ENCODE measurements at regions not wholly inside any gene's neighbourhood (a gene's known extent, or its start where the extent isn't known, plus 50 kb on each side); places are given as distances from the start of the nearest gene placed in this dataset.

GRCh38 chr13:74338341-74338740 is 204.1 kb upstream of the KLF12 start:
- DNase-seq (ENCODE audit: extremely low spot score), result no peak
- CTCF ChIA-PET, result no interaction called here
- no peak for TF ChIP-seq CTCF (IDR thresholded peaks at IDR 0.05; ENCODE audit: control extremely low read depth, extremely low read depth, low read depth, missing control alignments)
- POLR2A ChIA-PET, result no interaction called here

DNA sequence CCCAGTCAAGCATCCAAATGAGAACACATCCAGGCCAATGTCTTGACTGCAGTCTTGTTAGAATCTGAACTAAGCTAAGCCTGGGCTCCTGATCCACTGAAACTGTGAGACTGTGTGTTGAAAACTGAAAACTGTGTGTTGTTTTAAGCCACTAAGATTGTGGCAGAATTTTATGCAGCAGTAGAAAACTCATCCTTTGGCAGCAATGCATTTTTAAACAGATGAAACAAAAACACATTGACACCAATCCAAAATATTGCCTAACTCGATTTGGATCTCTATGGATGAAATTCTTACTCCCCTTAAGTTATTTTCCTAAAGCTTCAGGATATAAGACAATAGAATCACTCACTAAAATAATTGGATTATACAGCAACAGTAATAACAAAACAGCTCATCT is 202.3 kb upstream of the KLF12 start:
- DNase-seq (ENCODE audit: extremely low spot score), result no peak

DNA sequence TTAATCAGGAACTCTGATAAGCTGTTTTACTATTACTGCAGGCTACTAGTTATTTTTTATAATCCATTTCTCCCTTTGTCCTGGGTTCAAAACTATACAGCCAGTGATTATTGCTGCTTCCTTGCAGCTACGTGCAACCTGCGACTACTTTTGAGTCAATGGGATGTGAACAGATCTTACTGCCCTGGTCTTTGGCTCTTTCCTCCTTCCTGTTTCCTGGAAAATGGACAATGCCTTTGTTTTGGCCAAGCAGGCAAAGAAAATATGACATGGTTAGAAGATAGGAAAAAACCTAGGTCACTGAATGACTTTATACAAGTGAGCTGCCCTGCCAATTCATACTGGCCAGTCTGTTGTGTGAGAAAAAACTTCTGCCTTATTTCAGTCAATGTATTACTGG is 201.2 kb upstream of the KLF12 start:
- no peak for DNase-seq (ENCODE audit: extremely low spot score)
- ChIA-PET CTCF (no interaction called here), POLR2A (no interaction called here)
- TF ChIP-seq CTCF (IDR thresholded peaks at IDR 0.05; ENCODE audit: control extremely low read depth, extremely low read depth, low read depth, missing control alignments), result no peak

More for the DNA sequence above, 202.3 kb upstream of the KLF12 start:
- ChIA-PET POLR2A (no interaction called here), CTCF (interaction anchor here (0.9 to 1.4 kb wide), 3 partner anchors 10 to 14 kb away, joined by 3 to 4 read pairs (median 3); no protein-coding TSS in a partner anchor)
- no peak for TF ChIP-seq CTCF (IDR thresholded peaks at IDR 0.05; ENCODE audit: control extremely low read depth, extremely low read depth, low read depth, missing control alignments)

DNA sequence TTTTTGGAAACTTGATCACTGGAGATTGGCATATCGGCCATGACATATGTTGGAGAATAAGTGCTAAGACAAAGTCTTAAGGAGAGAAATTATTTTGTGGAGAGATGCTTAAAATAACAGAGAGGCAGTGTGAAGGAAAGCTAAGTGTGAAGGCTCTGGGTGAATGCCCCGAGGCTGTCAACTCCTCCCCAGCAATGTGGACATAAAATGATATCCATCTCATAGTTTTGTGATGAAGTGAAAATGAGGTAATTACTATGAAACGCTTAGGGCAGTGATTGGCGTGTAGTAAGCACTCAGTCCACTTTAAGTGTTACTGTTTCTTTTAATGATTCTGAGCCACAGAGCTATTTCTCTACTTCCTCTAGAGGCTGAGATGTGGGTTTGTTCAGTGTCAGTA is 195.8 kb upstream of the KLF12 start:
- DNase-seq (ENCODE audit: extremely low spot score), result no peak
- POLR2A ChIA-PET, result no interaction called here
- CTCF ChIA-PET, result interaction anchor here (1.1 to 1.6 kb wide), 3 partner anchors 9 to 16 kb away, joined by 3 to 5 read pairs (median 4); no protein-coding TSS in a partner anchor
- no peak for TF ChIP-seq CTCF (IDR thresholded peaks at IDR 0.05; ENCODE audit: control extremely low read depth, extremely low read depth, low read depth, missing control alignments)

GRCh38 chr13:74325106-74325505 is 190.9 kb upstream of the KLF12 start:
- no peak for DNase-seq (ENCODE audit: extremely low spot score)
- TF ChIP-seq CTCF (IDR thresholded peaks at IDR 0.05; ENCODE audit: control extremely low read depth, extremely low read depth, low read depth, missing control alignments), result no peak
- ChIA-PET CTCF (interaction anchor here (0.8 to 1.8 kb wide), 4 partner anchors 11 to 36 kb away, joined by 3 to 4 read pairs (median 3); no protein-coding TSS in a partner anchor), POLR2A (no interaction called here)

DNA sequence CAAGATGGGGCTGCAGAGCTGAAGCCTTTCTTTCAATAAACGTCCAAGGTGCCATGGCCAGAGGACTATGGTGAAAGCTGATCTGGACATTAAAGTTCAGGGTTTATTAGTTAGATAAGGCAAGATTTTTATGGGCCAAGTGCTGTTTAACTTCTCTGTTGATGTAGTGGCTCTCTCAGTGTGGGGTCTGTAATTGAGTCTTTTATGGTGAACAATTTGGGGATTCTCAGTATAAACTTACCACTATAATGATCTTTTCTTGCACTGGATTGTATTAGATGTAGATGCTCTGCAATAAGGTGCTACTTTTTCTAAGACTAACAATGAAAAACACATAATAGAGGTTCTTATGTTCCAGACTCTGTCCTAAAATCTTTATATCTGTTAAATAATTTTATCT is 190.1 kb upstream of the KLF12 start:
- ChIA-PET CTCF (interaction anchor here (0.8 to 1.1 kb wide), 3 partner anchors 12 to 35 kb away, joined by 3 read pairs; no protein-coding TSS in a partner anchor), POLR2A (no interaction called here)
- no peak for DNase-seq (ENCODE audit: extremely low spot score)
- TF ChIP-seq CTCF (IDR thresholded peaks at IDR 0.05; ENCODE audit: control extremely low read depth, extremely low read depth, low read depth, missing control alignments), result no peak

- no peak for DNase-seq (ENCODE audit: extremely low spot score)
- ChIA-PET CTCF (no interaction called here), POLR2A (no interaction called here)
- TF ChIP-seq CTCF (IDR thresholded peaks at IDR 0.05; ENCODE audit: control extremely low read depth, extremely low read depth, low read depth, missing control alignments), result no peak
Observed at GRCh38 chr13:74322562-74322961, 188.4 kb upstream of the KLF12 start.

Data from GM10248 (cell line).